Neuronal stem cell (in vitro differentiated cells): ENCODE measurements at regions not wholly inside any gene's neighbourhood (a gene's known extent, or its start where the extent isn't known, plus 50 kb on each side); places are given as distances from the start of the nearest gene placed in this dataset.
"Not testable (repeated sequence)": the region's sequence is repeated elsewhere in the genome, so short reads cannot be mapped to it uniquely, and the experiment has no call there.

Source experiments
- DNase-seq: peaks from one replicate; pipeline ENCODE4 v3.0.0-alpha.2; 2013; ENCODE audit warnings: low spot score
- H2AFZ ChIP-seq: one replicate; pipeline ENCODE4 v1.6.1; 2013; ENCODE audit warnings: mild to moderate bottlenecking, low read length, inconsistent platforms
- H2AK5ac ChIP-seq: 2 replicates; pipeline ENCODE4 v1.6.1; 2013; ENCODE audit warnings: low read depth, mild to moderate bottlenecking, inconsistent platforms, low read length, moderate library complexity, mixed read lengths
- H2BK120ac ChIP-seq: 2 replicates; pipeline ENCODE4 v1.6.1; 2013; ENCODE audit warnings: low read depth, mild to moderate bottlenecking, inconsistent platforms, low read length, moderate library complexity, mixed read lengths
- H2BK12ac ChIP-seq: one replicate; pipeline ENCODE4 v1.6.1; 2013; ENCODE audit warnings: low read length, inconsistent platforms
- H2BK15ac ChIP-seq: 2 replicates; pipeline ENCODE4 v1.6.1; 2013; ENCODE audit warnings: mild to moderate bottlenecking, low read length, inconsistent platforms, mixed read lengths
- H2BK5ac ChIP-seq: one replicate; pipeline ENCODE4 v1.6.1; 2013; ENCODE audit warnings: inconsistent platforms, mild to moderate bottlenecking, low read length, moderate library complexity
- H3K14ac ChIP-seq: one replicate; pipeline ENCODE4 v1.6.1; 2013; ENCODE audit warnings: low read length, inconsistent platforms
- H3K18ac ChIP-seq: 2 replicates; pipeline ENCODE4 v1.6.1; 2013; ENCODE audit warnings: low read length, inconsistent platforms
- H3K23ac ChIP-seq: 2 replicates; pipeline ENCODE4 v1.6.1; 2013; ENCODE audit warnings: low read depth, mild to moderate bottlenecking, mixed read lengths, low read length, inconsistent platforms; ENCODE audit not compliant: poor library complexity
- H3K27ac ChIP-seq: replicated peaks from 3 replicates; pipeline ENCODE4 v1.5.1; 2013; ENCODE audit warnings: low read length, inconsistent platforms
- H3K27me3 ChIP-seq, 3 experiments: 2 replicates each; pipeline ENCODE4 v1.6.1; 2013; ENCODE audit warnings: low read length in 3 of 3, mild to moderate bottlenecking in 2 of 3, inconsistent platforms in 1 of 3, low read depth in 1 of 3, mixed read lengths in 1 of 3, moderate library complexity in 1 of 3; ENCODE audit not compliant: control insufficient read depth in 3 of 3, insufficient read depth in 3 of 3
- H3K36me3 ChIP-seq, 2 donors: replicated peaks in 1 of 2; 2 replicates each; pipeline ENCODE4 v1.6.1; 2013; ENCODE audit warnings: low read length in 2 of 2; ENCODE audit not compliant: control insufficient read depth in 2 of 2, insufficient read depth in 2 of 2
- H3K4ac ChIP-seq: 2 replicates; pipeline ENCODE4 v1.6.1; 2013; ENCODE audit warnings: inconsistent platforms, mild to moderate bottlenecking, low read length, moderate library complexity
- H3K4me1 ChIP-seq, 2 donors: 1 replicate in 1 of 2; 2 replicates in 1 of 2; pipeline ENCODE4 v1.6.1; 2013; ENCODE audit warnings: low read length in 2 of 2, low read depth in 1 of 2; ENCODE audit not compliant: control insufficient read depth in 2 of 2, insufficient read depth in 1 of 2
- H3K4me2 ChIP-seq: one replicate; pipeline ENCODE4 v1.6.1; 2013; ENCODE audit warnings: mild to moderate bottlenecking, low read length, inconsistent platforms; ENCODE audit not compliant: insufficient read depth, poor library complexity, severe bottlenecking
- H3K4me3 ChIP-seq, 2 donors: 2 replicates each; pipeline ENCODE4 v1.5.1; 2013; ENCODE audit warnings: low read length in 2 of 2, mild to moderate bottlenecking in 2 of 2, inconsistent platforms in 1 of 2, moderate library complexity in 1 of 2
- H3K79me1 ChIP-seq: one replicate; pipeline ENCODE4 v1.6.1; 2013; ENCODE audit warnings: low read depth, mild to moderate bottlenecking, inconsistent platforms, low read length, moderate library complexity
- H3K9ac ChIP-seq: one replicate; pipeline ENCODE4 v1.6.1; 2013; ENCODE audit warnings: mild to moderate bottlenecking, low read depth, low read length, inconsistent platforms; ENCODE audit not compliant: poor library complexity
- H3K9me3 ChIP-seq, 2 donors: replicated peaks in 1 of 2; 2 replicates each; pipeline versions ENCODE3 to v1.6.1; 2013; ENCODE audit warnings: low read length in 2 of 2, mild to moderate bottlenecking in 2 of 2, inconsistent platforms in 1 of 2, low read depth in 1 of 2, mixed read lengths in 1 of 2, moderate library complexity in 1 of 2; ENCODE audit not compliant: control insufficient read depth in 2 of 2, insufficient read depth in 1 of 2
- H4K8ac ChIP-seq: one replicate; pipeline ENCODE4 v1.6.1; 2013; ENCODE audit warnings: low read depth, mild to moderate bottlenecking, inconsistent platforms, low read length, moderate library complexity
- H4K91ac ChIP-seq: one replicate; pipeline ENCODE4 v1.6.1; 2013; ENCODE audit warnings: low read length, low read depth, mild to moderate bottlenecking, inconsistent platforms; ENCODE audit not compliant: poor library complexity
- WGBS, 2 donors: extraction: QIAGEN DNeasy Blood & Tissue Kit; methylation state at CpG; one replicate each; pipeline ENCODE4 v1.1.7; 2013; ENCODE audit warnings: missing lambda C conversion rate in 2 of 2, mixed read lengths in 1 of 2; ENCODE audit not compliant: insufficient read length in 2 of 2, insufficient replicate concordance in 1 of 2; ENCODE audit errors: extremely low coverage in 2 of 2; 5-methylcytosine and 5-hydroxymethylcytosine counted together

- not testable (repeated sequence) for H3K27ac ChIP-seq, H3K79me1 ChIP-seq, H3K23ac ChIP-seq, H3K9me3 ChIP-seq, H2AFZ ChIP-seq, H4K91ac ChIP-seq, H4K8ac ChIP-seq, H3K4ac ChIP-seq, H2BK120ac ChIP-seq, H3K36me3 ChIP-seq, H3K4me1 ChIP-seq, H2BK5ac ChIP-seq, H2AK5ac ChIP-seq, H2BK12ac ChIP-seq, DNase-seq, H3K14ac ChIP-seq, H3K18ac ChIP-seq, H3K27me3 ChIP-seq, H3K4me3 ChIP-seq, H3K4me2 ChIP-seq, H3K9ac ChIP-seq, H2BK15ac ChIP-seq
- no CpG with 5 or more reads among the region's 3 CpGs for WGBS, 2 donors
Observed at GRCh38 chr21:10273794-10274338, 247.5 kb upstream of the TPTE start.
